Lung (tissue), 11 donors: ENCODE measurements at regions not wholly inside any gene's neighbourhood (a gene's known extent, or its start where the extent isn't known, plus 50 kb on each side); places are given as distances from the start of the nearest gene placed in this dataset.
A peak's percentile ranks its signal among the peaks of the same experiment; 100 is the strongest.

ENCODE experiments used
- ATAC-seq: fragments of 200-7000 bp; cut with Tn5 transposase; one replicate; pipeline ENCODE4 v1.9.1; 2020; ENCODE audit warnings: moderate number of reproducible peaks; ENCODE audit not compliant: insufficient read depth, low FRiP score
- DNase-seq, 3 donors: peaks; one replicate each; pipeline ENCODE4 v3.0.0-alpha.2; 2013 to 2017
- H3K27ac ChIP-seq, 2 donors: one replicate each; pipeline ENCODE4 v1.5.1; 2013; ENCODE audit warnings: mild to moderate bottlenecking in 2 of 2, moderate library complexity in 2 of 2, control low read depth in 1 of 2, inconsistent platforms in 1 of 2, low read depth in 1 of 2, low read length in 1 of 2
- H3K27me3 ChIP-seq, 3 donors: one replicate each; pipeline ENCODE4 v1.5.1; 2013; ENCODE audit warnings: low read length in 2 of 3; ENCODE audit not compliant: control insufficient read depth in 3 of 3, insufficient read depth in 3 of 3
- H3K36me3 ChIP-seq, 4 donors: one replicate each; pipeline ENCODE4 v1.5.1; 2013; ENCODE audit warnings: low read length in 4 of 4, mild to moderate bottlenecking in 1 of 4, moderate library complexity in 1 of 4; ENCODE audit not compliant: control insufficient read depth in 4 of 4, insufficient read depth in 4 of 4
- H3K4me1 ChIP-seq, 5 donors: one replicate each; pipeline ENCODE4 v1.5.1; 2013; ENCODE audit warnings: low read length in 5 of 5, mild to moderate bottlenecking in 2 of 5, moderate library complexity in 1 of 5; ENCODE audit not compliant: control insufficient read depth in 5 of 5, insufficient read depth in 5 of 5
- H3K4me3 ChIP-seq: one replicate; pipeline ENCODE4 v1.5.1; 2013; ENCODE audit warnings: mild to moderate bottlenecking, control low read depth, moderate library complexity
- H3K9ac ChIP-seq, 2 donors: one replicate each; pipeline ENCODE4 v1.5.1; 2013; ENCODE audit warnings: low read length in 2 of 2, control low read depth in 1 of 2; ENCODE audit not compliant: insufficient read depth in 1 of 2
- H3K9me3 ChIP-seq, 4 donors: one replicate each; pipeline ENCODE4 v1.5.1; 2013; ENCODE audit warnings: low read length in 3 of 4, mild to moderate bottlenecking in 1 of 4, moderate library complexity in 1 of 4; ENCODE audit not compliant: control insufficient read depth in 4 of 4, insufficient read depth in 3 of 4
- CTCF ChIP-seq: IDR thresholded peaks from 2 replicates; pipeline ENCODE4 v1.5.1; 2012; ENCODE audit warnings: mild to moderate bottlenecking; ENCODE audit errors: control extremely low read depth, extremely low read depth
- WGBS, 2 donors: extraction: QIAGEN DNeasy Blood & Tissue Kit; methylation state at CpG; one replicate each; pipeline ENCODE4 v1.1.7; 2013; 5-methylcytosine and 5-hydroxymethylcytosine counted together
- donor health status: control.
- donor health status: control.
- donor health status: Bipolar disorder and iron deficiency.
- donor health status: healthy.
- donor health status: DM: yes; HTN: yes; CAD: no.

- no peak for TF ChIP-seq CTCF
- H3K27ac ChIP-seq = no peak overlapping the region
- H3K4me1 ChIP-seq = no peaks in the 10 kb centered on the region
- no peak overlapping the region for H3K9ac ChIP-seq
- H3K9me3 ChIP-seq = peaks cover 0 to 2% (median 0%) of the 10 kb centered on the region in 4 donors
- no peak overlapping the region for H3K4me3 ChIP-seq
- DNase-seq (peak in 1 of 3 donors; percentile 5), ATAC-seq (no peak)
- no peaks in the 10 kb centered on the region for H3K27me3 ChIP-seq
- no peaks in the 10 kb centered on the region for H3K36me3 ChIP-seq
- WGBS, 2 donors = 52 to 85% methylated on average over 1 of the region's 1 CpG
Observed at GRCh38 chr2:225326969-225327368, 72.5 kb upstream of the NYAP2 start.

- Histone ChIP-seq H3K9ac (no peak overlapping the region), H3K9me3 (peaks cover 0 to 7% (median 1%) of the 10 kb centered on the region in 4 donors), H3K4me3 (no peak overlapping the region), H3K27ac (no peak overlapping the region), H3K27me3 (no peaks in the 10 kb centered on the region), H3K36me3 (no peaks in the 10 kb centered on the region), H3K4me1 (no peaks in the 10 kb centered on the region)
- DNase-seq = no peak
- no peak for ATAC-seq
- TF ChIP-seq CTCF = no peak
Observed at GRCh38 chr2:225319872-225320271, 79.6 kb upstream of the NYAP2 start.

GRCh38 chr2:225318440-225318839 is 81.1 kb upstream of the NYAP2 start:
- no peak overlapping the region for H3K4me3 ChIP-seq
- no peaks in the 10 kb centered on the region for H3K27me3 ChIP-seq
- H3K9ac ChIP-seq = no peak overlapping the region
- no peak for ATAC-seq
- peaks cover 0 to 7% (median 1%) of the 10 kb centered on the region in 4 donors for H3K9me3 ChIP-seq
- no peak overlapping the region for H3K27ac ChIP-seq
- TF ChIP-seq CTCF = no peak
- DNase-seq = no peak
- no peaks in the 10 kb centered on the region for H3K36me3 ChIP-seq
- 95 to 100% methylated on average over 1 of the region's 1 CpG for WGBS, 2 donors
- no peaks in the 10 kb centered on the region for H3K4me1 ChIP-seq

GRCh38 chr2:225317186-225317585 is 82.3 kb upstream of the NYAP2 start:
- Histone ChIP-seq H3K27me3 (no peaks in the 10 kb centered on the region), H3K4me1 (no peaks in the 10 kb centered on the region), H3K4me3 (no peak overlapping the region), H3K9me3 (peaks cover 0 to 7% (median 1%) of the 10 kb centered on the region in 4 donors), H3K36me3 (no peaks in the 10 kb centered on the region), H3K9ac (no peak overlapping the region), H3K27ac (no peak overlapping the region)
- no peak for DNase-seq
- TF ChIP-seq CTCF = no peak
- ATAC-seq = no peak
